Skeletal muscle satellite cell (primary cell): ENCODE measurements at regions not wholly inside any gene's neighbourhood (a gene's known extent, or its start where the extent isn't known, plus 50 kb on each side); places are given as distances from the start of the nearest gene placed in this dataset.

Experiments
- H3K27me3 ChIP-seq: 2 replicates; pipeline ENCODE4 v1.7.0; 2013; ENCODE audit warnings: low read length; ENCODE audit not compliant: control insufficient read depth, insufficient read depth
- H3K36me3 ChIP-seq: 2 replicates; pipeline ENCODE4 v1.7.0; 2013; ENCODE audit warnings: mild to moderate bottlenecking, control low read depth, low read length; ENCODE audit not compliant: insufficient read depth
- H3K4me1 ChIP-seq: 2 replicates; pipeline ENCODE4 v1.7.0; 2013; ENCODE audit warnings: low read length; ENCODE audit not compliant: control insufficient read depth, insufficient read depth
- H3K4me2 ChIP-seq: 2 replicates; pipeline ENCODE4 v1.7.0; 2013; ENCODE audit warnings: mild to moderate bottlenecking, low read length
- H3K4me3 ChIP-seq: 2 replicates; pipeline ENCODE4 v1.7.0; 2013; ENCODE audit warnings: low read length
- H3K9ac ChIP-seq: 2 replicates; pipeline ENCODE4 v1.7.0; 2013; ENCODE audit warnings: mild to moderate bottlenecking, low read depth, low read length, moderate library complexity
- H3K9me3 ChIP-seq: replicated peaks from 2 replicates; pipeline ENCODE4 v1.7.0; 2013; ENCODE audit warnings: mild to moderate bottlenecking, control low read depth, low read length

DNA sequence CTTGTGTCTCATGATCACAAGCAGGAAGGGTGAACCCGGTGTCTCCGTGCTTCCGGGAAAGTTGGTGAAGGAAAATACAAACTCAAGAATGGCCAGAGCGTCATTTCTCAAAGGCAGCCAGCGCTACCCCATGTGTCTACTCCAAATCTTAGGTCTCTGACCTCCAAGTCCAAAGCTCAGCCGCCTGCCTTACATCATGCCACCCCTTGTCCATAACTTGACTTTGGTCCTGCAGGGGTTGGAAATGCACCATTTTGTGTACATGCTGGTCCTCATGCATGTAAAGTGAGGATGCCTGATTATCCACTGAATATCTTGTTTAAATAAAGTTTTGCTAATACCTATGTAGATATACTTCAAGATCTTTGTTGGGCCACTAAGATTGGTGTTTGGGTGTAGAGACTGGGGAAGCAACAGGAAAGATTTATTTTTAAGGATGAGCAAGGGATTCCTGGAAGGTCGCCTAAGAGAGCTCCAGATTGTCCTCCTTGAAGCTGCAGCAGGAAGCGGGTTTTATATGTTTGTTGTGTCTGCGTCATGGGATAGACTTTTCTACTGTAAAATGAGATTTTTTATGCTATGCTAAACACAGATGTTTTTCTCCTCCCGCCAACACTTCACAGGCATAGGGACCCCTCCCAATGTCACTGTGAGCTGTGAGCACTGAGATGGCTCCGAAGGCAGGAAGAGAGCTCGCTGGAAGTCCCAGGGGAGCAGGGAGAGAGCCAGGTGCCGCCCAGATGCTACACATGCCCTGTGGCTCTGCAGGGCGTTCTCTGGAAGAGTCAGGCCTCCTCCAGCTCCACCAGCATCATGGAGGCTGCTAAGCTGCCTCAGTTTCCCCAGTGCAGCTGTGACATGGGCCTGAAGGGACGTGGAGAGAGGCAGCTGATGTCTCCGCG is 176.2 kb upstream of the HDAC4 start:
- no peak overlapping the region for H3K4me2 ChIP-seq

DNA sequence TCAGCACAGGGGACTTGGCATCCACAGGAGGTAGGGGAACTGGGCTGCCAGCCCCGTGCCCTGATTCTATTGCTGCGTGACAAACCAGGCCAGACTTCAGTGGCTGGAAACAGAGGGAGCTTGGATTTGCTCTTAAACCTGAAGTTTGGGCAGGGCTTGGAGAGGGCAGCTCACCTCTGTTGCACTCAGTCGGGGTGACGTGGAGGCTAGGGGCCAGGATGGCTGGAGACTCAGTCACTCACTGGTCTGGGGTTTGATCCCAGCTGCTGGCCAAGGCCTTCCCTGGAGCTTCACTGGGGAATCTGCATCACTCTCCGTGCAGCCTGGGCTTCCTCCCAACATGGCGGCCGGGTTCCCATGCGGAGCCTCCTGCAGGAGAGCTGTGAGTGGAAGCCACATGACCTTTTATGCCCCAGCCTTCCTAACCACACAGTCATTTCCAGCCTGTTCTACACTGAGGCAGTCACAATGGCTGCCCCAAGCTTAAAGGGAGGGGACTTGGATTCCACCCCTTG is 175.2 kb upstream of the HDAC4 start:
- Histone ChIP-seq H3K9ac (no peak overlapping the region), H3K9me3 (peaks cover 3% of the 10 kb centered on the region), H3K4me2 (no peak overlapping the region), H3K27me3 (no peaks in the 10 kb centered on the region), H3K4me1 (no peaks in the 10 kb centered on the region), H3K36me3 (no peaks in the 10 kb centered on the region), H3K4me3 (no peak overlapping the region)

More for the DNA sequence above, 176.2 kb upstream of the HDAC4 start:
- Histone ChIP-seq H3K36me3 (no peaks in the 10 kb centered on the region), H3K9ac (no peak overlapping the region), H3K4me3 (no peak overlapping the region), H3K27me3 (no peaks in the 10 kb centered on the region), H3K9me3 (peaks cover 3% of the 10 kb centered on the region), H3K4me1 (no peaks in the 10 kb centered on the region)

DNA sequence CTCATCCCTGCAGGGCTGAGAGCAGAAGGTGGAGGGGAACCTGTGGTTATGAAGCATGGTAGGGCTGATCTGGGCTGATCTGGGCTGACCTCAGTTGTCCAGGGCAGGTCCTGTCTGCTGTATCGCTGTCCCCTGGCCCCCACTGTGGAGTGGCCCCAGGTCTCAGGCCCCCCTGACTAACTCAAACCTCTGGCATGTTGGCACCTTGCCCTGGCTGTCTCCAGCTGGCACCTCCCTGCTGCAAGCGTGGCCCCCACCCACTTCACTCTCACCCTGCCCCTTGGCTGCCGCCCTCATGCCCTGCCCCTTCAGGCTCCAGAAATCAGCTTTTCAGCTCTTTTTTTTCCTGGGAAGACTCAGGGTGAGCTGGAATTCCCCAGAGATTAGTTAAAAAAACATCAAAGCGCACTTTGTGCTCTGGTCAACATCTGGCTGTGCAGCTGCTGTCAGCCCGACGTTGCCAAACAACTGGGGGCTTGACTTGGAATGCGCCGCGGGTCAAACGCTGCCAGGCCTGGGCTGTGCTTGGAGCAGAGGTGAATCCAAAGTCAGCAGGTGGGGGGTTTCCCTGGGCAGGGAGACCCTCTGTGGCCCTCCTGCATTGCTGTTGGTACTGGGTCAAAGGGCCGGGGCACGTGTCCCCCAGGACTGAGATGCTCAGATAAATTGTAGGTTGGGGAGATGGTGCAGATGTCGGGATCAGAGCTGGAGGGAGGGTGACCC is 173.8 kb upstream of the HDAC4 start:
- H3K4me2 ChIP-seq = no peak overlapping the region
- no peaks in the 10 kb centered on the region for H3K9me3 ChIP-seq
- no peak overlapping the region for H3K9ac ChIP-seq
- H3K4me1 ChIP-seq = no peaks in the 10 kb centered on the region
- no peak overlapping the region for H3K4me3 ChIP-seq
- H3K36me3 ChIP-seq = no peaks in the 10 kb centered on the region
- no peaks in the 10 kb centered on the region for H3K27me3 ChIP-seq

DNA sequence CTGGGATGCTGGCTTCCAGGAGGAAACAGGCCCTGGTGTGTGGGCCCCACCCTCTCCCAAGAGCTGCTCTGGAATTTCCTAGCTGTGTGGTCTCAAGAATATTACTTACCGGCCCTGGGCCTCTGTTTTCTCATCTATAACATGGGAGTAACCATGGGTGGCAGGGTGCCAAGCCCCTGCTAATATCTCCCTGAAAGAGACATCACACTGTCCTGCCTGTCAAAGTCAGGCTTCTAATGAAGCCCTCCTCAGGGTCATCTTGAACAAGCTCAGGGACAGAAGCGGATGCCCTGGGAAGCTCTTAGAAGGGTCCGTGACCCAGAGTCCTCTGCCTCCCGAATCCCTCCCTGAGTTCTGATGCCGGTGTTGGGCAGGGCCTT is 173.2 kb upstream of the HDAC4 start:
- Histone ChIP-seq H3K36me3 (no peaks in the 10 kb centered on the region), H3K4me3 (no peak overlapping the region), H3K27me3 (no peaks in the 10 kb centered on the region), H3K9me3 (peaks cover 1% of the 10 kb centered on the region), H3K4me1 (no peaks in the 10 kb centered on the region), H3K4me2 (no peak overlapping the region), H3K9ac (no peak overlapping the region)

DNA sequence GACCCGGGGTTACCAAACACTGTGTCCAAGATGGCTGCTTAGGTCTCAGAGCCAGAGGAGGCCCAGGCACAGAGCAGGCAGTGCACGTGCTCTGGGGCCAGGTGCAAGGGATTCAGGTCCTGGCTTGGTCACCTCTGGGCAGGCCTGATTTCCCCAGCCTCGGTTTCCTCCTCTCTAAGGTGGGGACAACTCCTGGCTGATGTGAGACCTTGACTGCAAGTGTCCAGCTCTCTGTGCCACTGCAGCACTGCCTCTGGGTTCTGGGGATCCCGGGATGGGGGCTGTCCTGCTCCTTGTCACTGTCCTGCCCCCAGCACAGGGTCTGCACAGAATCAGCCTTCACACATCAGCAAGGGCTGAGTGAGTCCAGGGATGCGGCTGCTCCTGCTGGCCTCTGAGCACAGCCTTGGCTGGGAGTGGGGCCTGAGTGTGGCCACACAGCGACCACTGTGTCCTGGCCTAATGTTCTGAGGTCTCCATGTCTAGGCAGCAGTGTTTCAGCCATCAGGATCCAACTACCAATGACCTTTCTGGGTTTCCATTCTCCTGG is 170.2 kb upstream of the HDAC4 start:
- peaks cover 3% of the 10 kb centered on the region for H3K9me3 ChIP-seq
- H3K4me1 ChIP-seq = no peaks in the 10 kb centered on the region
- H3K4me3 ChIP-seq = no peak overlapping the region
- no peaks in the 10 kb centered on the region for H3K36me3 ChIP-seq
- H3K27me3 ChIP-seq = no peaks in the 10 kb centered on the region
- no peak overlapping the region for H3K9ac ChIP-seq
- H3K4me2 ChIP-seq = no peak overlapping the region

DNA sequence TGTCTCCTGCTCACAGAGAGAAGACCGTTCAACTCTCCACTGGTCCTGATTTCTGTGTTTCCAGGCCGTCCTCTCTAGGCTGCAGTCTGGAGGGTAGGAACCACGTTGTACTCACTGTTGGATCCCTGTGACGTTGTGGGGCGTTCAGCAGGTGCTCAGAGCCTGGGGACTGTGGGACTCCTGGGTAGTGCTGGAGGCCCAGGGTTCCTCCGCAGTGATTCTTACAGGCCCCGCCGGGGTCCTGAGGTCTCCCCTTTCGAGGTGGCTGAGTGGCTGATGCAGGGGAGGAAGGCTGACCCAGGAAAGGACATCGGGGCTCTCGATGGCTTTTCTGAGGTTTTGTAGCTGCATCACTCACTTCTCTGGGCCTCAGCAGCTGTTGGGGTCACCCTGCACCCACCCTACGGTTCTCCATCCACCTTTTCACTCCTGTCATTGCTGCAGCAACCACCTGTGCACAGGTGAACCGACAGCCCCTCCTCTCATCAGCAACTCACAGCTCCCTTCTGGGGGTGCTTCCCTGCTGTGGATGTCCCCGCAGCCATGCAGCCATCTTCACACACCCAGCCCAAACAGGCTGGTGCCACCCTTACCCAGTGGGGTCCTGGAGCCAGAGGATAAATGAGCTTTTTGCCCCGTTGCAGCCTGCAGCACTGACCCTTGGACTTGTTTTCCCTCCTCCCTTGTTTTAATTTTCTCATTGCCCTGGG is 169.6 kb upstream of the HDAC4 start:
- H3K4me2 ChIP-seq = no peak overlapping the region
- no peaks in the 10 kb centered on the region for H3K27me3 ChIP-seq
- no peak overlapping the region for H3K9ac ChIP-seq
- no peak overlapping the region for H3K4me3 ChIP-seq
- H3K36me3 ChIP-seq = no peaks in the 10 kb centered on the region
- H3K4me1 ChIP-seq = no peaks in the 10 kb centered on the region
- peaks cover 3% of the 10 kb centered on the region for H3K9me3 ChIP-seq

DNA sequence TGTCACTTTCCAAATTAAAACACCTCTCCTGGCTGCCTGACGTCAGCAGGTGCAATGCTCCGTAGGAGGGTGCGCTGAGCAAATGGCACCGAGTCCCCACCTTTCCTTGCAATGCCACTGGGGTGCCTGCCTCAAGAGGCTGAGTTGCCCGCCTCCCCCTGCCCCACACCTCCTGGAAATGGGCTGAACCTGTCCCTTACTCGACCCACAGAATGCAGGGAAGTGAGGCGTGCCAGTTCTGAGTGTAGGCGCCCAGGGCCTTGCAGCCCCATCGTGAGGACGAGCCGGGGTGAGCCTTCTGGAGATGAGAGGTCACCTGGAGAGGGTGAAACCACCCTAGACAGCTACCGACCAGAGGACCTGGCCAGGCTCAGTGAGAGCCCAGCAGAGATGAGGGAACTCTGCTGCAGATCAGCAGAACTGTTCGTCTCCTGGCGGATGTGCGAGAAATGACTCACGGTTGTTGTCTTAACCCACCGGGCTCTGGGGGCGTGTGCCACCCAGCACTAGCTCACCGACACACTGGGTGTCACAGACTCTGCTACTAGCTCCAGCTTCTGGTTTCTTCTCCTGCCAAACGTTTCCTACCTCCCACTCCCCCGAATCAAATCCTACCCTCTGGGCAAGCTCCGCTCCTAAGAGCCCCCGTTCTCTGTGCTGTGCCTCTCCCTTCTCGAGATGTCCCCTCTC is 168.7 kb upstream of the HDAC4 start:
- Histone ChIP-seq H3K4me3 (no peak overlapping the region), H3K4me1 (no peaks in the 10 kb centered on the region), H3K27me3 (no peaks in the 10 kb centered on the region), H3K4me2 (no peak overlapping the region), H3K36me3 (no peaks in the 10 kb centered on the region), H3K9ac (no peak overlapping the region), H3K9me3 (peaks cover 5% of the 10 kb centered on the region)

DNA sequence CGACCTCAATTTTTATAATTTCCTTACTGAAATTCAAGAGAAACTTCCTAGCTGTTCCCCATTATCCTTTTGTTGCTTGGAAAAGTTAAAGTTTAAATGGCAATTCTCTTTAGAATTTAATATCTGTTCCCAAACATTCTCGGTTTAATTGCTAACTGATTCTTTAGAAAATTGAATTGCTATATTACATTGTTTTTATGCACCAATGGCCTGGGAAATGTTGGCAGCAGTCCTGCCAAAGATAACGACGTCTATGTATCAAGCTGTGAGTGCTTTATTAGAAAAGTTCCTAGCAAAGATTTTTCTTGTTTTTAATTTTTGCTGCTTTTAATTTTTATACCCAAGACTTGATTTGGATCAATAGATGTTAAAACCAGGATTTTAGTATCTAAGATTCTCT is 167.8 kb upstream of the HDAC4 start:
- Histone ChIP-seq H3K4me2 (no peak overlapping the region), H3K9me3 (peaks cover 13% of the 10 kb centered on the region), H3K4me3 (no peak overlapping the region)

DNA sequence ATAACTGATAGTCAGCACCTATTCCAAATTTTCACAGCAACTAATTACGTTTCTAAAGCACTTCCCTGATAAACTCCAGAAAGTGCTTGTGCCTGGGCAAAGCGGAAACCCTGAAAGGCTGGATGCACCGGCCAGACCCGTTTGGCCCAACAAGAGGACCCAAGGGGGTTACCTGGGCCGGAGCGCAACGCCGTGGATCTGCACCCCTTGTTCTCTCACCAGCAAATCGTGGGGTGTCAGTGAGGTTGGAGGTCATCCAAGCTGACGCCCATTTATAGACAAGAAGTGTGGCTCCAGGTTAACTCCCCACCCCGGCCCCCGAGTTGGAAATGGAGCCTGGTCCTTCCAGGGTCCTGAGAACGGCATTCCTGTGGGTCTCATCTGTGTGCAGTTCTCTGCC is 167.0 kb upstream of the HDAC4 start:
- H3K9me3 ChIP-seq = peaks cover 13% of the 10 kb centered on the region
- H3K27me3 ChIP-seq = no peaks in the 10 kb centered on the region
- no peaks in the 10 kb centered on the region for H3K4me1 ChIP-seq
- H3K36me3 ChIP-seq = no peaks in the 10 kb centered on the region
- no peak overlapping the region for H3K9ac ChIP-seq
- no peak overlapping the region for H3K4me2 ChIP-seq
- no peak overlapping the region for H3K4me3 ChIP-seq

More for the DNA sequence above, 167.8 kb upstream of the HDAC4 start:
- Histone ChIP-seq H3K27me3 (no peaks in the 10 kb centered on the region), H3K4me1 (no peaks in the 10 kb centered on the region), H3K9ac (no peak overlapping the region), H3K36me3 (no peaks in the 10 kb centered on the region)

DNA sequence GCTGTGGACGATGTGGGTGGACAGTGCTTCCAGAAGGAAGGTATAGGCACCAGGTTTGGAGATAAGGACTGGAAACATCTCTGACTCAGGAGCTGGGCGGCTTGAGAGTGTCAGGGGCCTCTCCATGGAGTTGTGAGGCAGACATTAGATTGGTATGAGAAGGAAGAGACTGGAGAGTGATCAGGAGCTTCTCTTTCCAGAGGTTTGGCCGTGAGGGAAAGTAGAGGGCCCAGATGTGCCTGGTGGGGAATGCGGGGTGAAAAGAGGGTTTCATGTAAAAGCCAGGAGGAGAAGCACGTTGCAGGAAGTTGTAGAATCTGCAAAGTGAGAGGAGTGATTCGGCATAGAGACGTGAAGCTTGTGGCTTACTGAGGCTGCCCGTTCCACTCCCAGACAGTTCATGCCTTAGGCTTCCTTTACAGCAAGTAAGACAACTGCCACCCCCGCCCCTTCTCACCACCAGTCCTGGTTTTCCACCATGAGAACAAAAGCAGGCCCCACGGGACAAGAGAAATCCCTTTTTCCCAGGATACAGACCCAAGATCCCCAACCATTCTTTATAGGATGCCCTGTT is 166.3 kb upstream of the HDAC4 start:
- peaks cover 13% of the 10 kb centered on the region for H3K9me3 ChIP-seq
- no peaks in the 10 kb centered on the region for H3K36me3 ChIP-seq
- H3K4me3 ChIP-seq = no peak overlapping the region
- H3K4me1 ChIP-seq = no peaks in the 10 kb centered on the region
- no peak overlapping the region for H3K4me2 ChIP-seq
- H3K27me3 ChIP-seq = no peaks in the 10 kb centered on the region
- H3K9ac ChIP-seq = no peak overlapping the region
